A172 (cell line): ENCODE measurements at regions not wholly inside any gene's neighbourhood (a gene's known extent, or its start where the extent isn't known, plus 50 kb on each side); places are given as distances from the start of the nearest gene placed in this dataset.

Experiments used
- DNase-seq: peaks from one replicate; pipeline ENCODE4 v3.0.0-alpha.2; 2015; ENCODE audit warnings: low spot score

GRCh38 chr3:104825116-104825515 lies 541.6 kb upstream of the ALCAM start:
- DNase-seq: no peak

DNA sequence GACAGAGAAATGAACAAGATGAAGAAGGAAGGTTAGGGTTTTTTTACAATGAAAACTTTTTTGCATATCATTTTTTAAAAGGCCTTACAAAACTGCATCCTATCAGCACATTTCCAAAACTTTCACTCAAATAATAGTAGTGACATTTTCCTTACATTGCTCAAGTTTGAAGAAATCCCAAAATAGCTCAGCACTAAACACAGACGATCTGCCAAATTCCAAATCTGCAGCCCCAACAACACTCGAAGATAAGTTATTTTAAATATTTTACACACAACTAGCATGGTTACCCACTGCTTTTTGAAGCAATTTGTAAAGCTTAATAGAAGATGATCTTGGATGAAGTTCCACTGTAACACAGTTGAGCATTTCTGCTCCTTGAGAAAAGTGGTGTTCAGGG lies 535.6 kb upstream of the ALCAM start:
- DNase-seq: no peak

DNA sequence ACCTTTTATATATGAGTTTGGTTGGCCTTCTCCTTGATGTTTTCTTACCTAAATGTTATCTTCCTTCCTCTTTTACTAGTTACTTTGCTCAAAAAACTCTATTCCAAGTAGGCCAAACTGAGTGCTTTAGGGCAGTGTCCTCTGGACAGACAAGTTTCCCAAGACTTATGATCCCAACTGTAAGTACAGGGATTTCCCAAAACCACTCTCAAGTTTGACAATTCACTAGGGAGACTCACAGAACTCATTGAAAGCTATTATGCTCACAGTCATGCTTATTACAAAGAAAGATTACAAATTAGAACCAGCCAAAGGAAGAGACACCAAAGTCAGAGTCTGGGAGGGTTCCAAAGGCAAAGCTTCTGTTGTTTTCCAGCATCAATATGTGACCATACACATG lies 534.2 kb upstream of the ALCAM start:
- DNase-seq: no peak

DNA sequence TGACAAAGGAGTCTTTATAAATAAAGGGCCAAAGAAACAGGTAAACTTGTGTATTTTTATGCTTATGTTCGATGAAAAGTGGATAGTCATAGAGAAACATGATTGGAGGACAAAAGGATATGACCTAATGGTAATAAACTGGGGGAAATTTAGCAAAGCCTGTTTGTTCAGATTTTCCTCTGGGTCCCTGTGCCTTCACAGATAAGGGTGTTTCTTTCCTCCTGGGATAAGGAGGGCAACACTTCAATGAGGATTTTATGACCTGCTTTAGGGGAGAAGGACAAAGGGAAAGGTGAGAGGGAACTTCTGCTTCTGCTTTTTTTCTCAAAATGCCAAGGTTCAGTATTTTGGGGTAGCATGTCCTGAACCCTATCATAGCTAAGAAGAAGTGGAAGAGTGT lies 531.3 kb upstream of the ALCAM start:
- DNase-seq: no peak

- no peak for DNase-seq
Measured at GRCh38 chr3:104846270-104846669, 520.4 kb upstream of the ALCAM start.

DNA sequence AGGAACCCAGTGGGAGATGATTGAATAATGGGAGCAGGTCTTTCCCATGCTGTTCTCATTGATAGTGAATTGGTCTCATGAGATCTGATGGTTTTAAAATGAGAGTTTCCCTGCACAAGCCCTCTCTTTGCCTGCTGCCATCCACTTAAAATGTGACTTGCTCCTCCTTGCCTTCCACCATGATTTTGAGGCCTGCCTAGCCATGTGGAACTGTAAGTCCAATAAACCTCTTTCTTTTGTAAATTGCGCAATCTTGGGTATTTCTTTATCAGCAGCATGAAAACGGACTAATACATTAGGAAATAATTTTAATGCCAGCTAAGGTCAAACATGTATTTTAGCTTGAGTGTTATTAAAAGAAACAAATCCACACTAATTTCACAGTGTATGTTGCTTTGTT lies 517.6 kb upstream of the ALCAM start:
- no peak for DNase-seq

GRCh38 chr3:104854468-104854867 lies 512.2 kb upstream of the ALCAM start:
- DNase-seq: no peak

DNA sequence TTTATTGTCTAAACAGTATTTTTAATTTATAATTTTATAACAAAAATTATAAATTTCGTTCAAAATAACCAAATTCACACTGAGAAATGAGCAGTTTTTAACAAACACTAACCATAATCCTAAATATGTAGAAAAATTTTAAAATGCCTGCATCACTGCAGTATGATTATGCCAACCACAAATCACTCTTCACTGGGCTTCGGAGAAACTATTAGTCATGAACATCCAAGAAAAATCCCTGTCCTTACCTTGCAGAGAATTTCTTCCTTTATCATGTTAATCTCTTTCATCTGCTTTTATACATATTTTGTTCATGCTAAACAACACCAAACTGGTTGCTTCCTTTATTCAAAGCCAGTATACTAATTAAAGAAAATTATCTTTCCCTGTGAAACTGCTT lies 511.0 kb upstream of the ALCAM start:
- no peak for DNase-seq

DNA sequence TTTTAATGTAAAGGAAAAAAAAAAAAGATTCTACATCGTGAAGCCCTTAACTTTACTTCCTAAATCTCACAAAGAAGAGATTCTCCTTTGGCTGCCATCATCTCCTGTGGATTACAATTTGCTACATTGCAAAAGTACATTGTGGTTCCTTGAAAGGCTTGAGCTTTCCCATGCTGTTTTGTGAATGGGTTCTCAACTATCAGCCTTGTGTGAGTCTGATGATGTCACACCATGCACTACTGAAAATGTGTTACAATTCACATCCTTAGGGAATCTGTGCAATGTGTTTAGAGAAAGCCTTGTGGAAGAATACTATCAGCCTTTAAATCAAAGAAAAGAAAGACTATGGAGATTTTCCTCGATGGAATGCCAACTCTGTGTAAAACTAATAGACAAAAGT lies 510.0 kb upstream of the ALCAM start:
- no peak for DNase-seq

- DNase-seq: no peak
Measured at GRCh38 chr3:104868291-104868690, 498.4 kb upstream of the ALCAM start.

DNA sequence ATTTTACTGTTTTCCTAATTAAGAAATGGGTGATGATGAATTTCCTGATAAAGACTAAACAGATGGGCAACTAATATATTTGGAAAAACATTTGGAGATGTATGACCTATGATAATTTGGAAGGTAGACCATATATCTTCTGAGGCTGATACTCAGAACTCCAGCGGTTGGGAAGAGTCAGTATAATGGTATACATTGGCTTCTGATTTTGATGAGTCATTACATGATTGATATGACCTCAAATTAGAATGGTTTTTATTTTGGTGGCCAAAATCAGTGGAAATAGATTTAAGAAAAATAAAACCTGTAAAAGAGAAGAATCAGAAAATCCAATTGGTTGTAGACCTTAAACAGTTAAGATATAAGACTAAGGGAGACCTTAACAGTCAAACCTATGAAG lies 496.4 kb upstream of the ALCAM start:
- DNase-seq: no peak

DNA sequence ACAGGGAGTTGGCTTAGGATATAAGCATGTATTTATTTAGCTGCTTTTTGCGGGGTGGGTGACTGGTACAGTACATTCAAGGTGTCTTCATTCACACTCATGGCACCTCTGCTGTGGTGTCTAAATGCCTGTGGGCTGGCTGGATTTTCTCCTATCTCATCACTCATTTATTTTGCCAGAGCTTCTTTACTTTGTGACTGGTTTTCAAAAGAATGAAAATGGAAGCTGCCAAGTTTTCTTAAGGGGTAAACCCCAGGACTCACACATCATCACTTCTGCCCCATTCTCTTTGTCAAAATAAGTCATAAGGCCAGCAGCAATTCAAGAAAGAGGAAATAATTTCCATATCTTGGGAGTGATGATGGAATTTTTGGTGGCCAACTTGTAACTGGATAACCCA lies 493.4 kb upstream of the ALCAM start:
- peak; percentile 4 for DNase-seq

- DNase-seq: no peak
Measured at GRCh38 chr3:104878395-104878794, 488.3 kb upstream of the ALCAM start.

GRCh38 chr3:104879919-104880318 lies 486.8 kb upstream of the ALCAM start:
- DNase-seq: no peak

GRCh38 chr3:104885214-104885814 lies 481.4 kb upstream of the ALCAM start:
- peak; percentile 26 for DNase-seq

DNA sequence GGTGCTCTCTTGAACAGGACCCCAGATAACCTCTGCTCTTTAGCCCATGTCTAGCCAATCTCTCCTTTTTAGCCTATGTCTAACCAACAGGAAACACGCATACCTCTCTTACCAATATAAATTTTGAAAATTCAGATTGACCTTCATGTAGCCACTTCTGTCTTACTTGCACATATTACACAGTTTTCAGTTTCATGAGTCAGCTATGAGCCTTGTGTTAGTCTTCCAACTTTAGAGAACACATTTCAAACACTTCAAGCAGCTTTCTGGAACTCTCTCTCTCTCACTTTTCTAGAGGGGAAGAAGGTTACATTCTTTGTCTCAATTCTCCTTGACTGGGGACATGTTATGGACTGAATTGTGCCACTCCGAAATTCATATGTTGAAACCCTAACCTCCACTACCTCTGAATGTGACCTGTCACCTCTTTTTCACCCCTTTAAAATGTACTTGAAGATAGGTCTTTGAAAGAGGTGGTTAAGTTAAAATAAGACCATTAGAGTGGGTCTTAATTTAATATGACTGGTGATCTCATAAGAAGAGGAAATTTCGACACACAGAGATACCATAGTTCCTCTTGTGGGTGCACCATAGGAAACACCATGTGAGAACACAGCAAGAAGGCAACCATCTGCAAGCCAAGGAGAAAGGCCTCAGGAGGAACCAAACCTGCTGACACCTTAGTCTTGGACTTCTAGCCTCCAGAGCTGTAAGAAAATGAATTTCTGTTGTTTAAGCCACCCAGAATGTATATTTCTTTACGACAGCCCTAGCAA lies 480.3 kb upstream of the ALCAM start:
- DNase-seq: no peak

- DNase-seq: no peak
Measured at GRCh38 chr3:104887069-104887468, 479.6 kb upstream of the ALCAM start.

- DNase-seq: no peak
Measured at GRCh38 chr3:104887619-104888018, 479.1 kb upstream of the ALCAM start.

- no peak for DNase-seq
Measured at GRCh38 chr3:104892044-104892443, 474.7 kb upstream of the ALCAM start.

DNA sequence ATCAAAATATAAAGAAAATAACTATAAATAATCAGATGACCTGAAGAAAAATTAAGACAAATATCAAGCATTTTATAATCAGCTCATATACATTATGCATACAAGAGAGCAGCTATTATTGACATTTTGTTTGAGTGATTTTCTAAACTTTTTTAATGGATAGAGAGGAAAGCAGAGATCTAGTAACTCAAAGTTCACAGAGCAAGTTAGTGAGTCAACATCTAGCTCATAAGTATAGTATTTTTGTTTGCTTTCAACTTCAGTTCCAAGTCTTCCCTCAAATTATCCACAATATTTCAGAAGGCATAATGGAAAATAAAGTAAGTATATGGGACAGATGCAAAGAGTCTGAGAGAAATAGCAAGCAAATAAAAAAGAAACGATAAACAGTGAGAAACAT lies 470.1 kb upstream of the ALCAM start:
- DNase-seq: no peak

DNA sequence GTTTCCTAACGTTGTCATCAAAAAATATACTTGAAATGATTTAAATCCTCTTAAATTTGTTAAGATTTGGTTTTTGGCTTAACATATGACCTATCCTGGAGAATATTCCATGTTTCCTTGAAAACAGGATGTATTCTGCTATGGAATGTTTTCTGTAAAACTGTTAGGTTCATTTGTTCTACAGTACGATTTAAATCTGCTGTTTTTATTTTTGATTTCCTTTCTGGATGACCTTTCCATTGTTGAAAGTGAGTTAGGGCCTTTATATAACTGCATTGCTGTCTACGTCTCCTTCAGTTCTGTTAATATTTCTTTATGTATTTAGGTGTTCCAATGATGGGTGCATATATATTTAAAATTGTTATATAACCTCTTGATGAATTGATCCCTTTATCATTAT lies 465.3 kb upstream of the ALCAM start:
- DNase-seq: no peak

- DNase-seq: no peak
Measured at GRCh38 chr3:104903064-104903463, 463.6 kb upstream of the ALCAM start.

DNA sequence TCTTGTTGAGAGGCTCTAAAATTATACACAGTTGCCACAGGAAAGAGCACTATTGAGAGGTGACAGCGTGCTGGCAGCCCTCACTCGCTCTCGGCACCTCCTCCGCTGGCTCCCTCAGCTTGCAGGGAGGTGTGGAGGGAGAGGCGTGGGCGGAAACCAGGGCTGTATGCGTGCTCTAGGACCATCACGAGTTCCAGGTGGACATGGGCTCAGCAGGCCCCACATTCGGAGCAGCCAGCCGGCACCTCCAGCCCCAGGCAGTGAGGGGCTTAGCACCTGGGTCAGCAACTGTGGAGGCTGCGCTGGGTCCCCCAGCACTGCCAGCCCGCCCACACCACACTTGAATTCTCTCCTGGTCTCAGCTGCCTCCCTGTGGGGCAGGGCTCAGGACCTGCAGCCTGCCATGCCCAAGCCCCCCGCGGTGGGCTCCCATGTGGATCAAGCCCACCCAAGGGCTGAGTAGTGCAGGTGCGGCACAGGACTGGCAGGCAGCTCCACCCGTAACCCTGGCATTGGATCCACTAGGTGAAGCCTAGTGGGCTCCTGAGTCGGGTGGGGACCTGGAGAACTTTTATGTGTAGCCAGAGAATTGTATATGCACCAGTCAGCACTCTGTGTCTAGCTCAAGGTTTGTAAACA lies 460.6 kb upstream of the ALCAM start:
- no peak for DNase-seq
